ENCODE measurements at regions not wholly inside any gene's neighbourhood (a gene's known extent, or its start where the extent isn't known, plus 50 kb on each side); places are given as distances from the start of the nearest gene placed in this dataset.

DNA sequence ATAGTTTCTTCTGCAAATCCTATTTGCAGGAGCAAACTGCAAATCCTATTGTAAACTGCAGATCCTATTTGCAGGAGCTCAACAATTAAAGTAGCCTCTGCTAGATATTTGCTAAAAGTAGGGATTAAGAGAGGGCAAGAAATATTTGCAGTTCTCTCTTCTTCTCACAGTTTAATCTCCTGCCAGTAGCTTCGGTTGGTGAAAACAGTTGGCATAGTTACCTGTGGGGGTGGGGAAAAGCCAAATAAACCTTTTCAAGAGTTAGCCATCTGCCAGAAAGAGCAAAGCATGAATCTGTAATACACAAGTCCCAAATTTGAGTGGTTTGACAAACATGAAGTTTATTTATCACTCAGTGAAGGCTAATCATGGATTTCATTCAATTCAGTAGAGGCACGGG is 942.5 kb downstream of the JRKL start:
- no peaks in the 10 kb centered on the region for H3K27me3 Mint-ChIP-seq (ENCODE audit: low read depth in 3 of 3)
- H3K4me3 Mint-ChIP-seq = no peak overlapping the region
- DNase-seq = no peak
- no peaks in the 10 kb centered on the region for H3K4me1 ChIP-seq (ENCODE audit: control insufficient read depth in 1 of 2, insufficient read depth in 2 of 2, low read length in 2 of 2)
- no peaks in the 10 kb centered on the region for H4K20me1 ChIP-seq (ENCODE audit: insufficient read depth, low read length)
- H3K4me2 ChIP-seq (replicated peaks; ENCODE audit: extremely low read depth, low read length, poor library complexity, severe bottlenecking) = no peak overlapping the region
- H3K27me3 ChIP-seq (ENCODE audit: control insufficient read depth in 2 of 2, insufficient read depth in 2 of 2, low read length in 2 of 2) = no peaks in the 10 kb centered on the region
- no peak overlapping the region for H3K9ac ChIP-seq (ENCODE audit: insufficient read depth, low read length, poor library complexity, severe bottlenecking)
- H2AFZ ChIP-seq (ENCODE audit: insufficient read depth, low read depth, low read length, poor library complexity, severe bottlenecking) = no peak overlapping the region
- no peak overlapping the region for H3K27ac ChIP-seq (ENCODE audit: low read depth in 1 of 2, low read length in 2 of 2)
- intact Hi-C loops (cut with micrococcal nuclease) = no loop called here
- WGBS (ENCODE audit: insufficient coverage) = no CpG with 5 or more reads among the region's 2 CpGs
- peaks cover 8% of the 10 kb centered on the region in 2 donors for H3K9me3 ChIP-seq (replicated peaks in 1 of 2; ENCODE audit: control insufficient read depth in 1 of 2, insufficient read depth in 1 of 2, low read length in 2 of 2)
- H3K9me3 Mint-ChIP-seq = peaks cover 0 to 15% (median 2%) of the 10 kb centered on the region in 7 donors
- H3K79me2 ChIP-seq (ENCODE audit: insufficient read depth, low read length) = no peaks in the 10 kb centered on the region
- no peak overlapping the region for H3K27ac Mint-ChIP-seq
- H3K36me3 Mint-ChIP-seq = no peaks in the 10 kb centered on the region
- H3K4me1 Mint-ChIP-seq = no peaks in the 10 kb centered on the region
- no peak for TF ChIP-seq CTCF (IDR thresholded peaks at IDR 0.05)
- H3K4me3 ChIP-seq (replicated peaks in 1 of 3; ENCODE audit: low read depth in 2 of 3, low read length in 3 of 3) = no peak overlapping the region
- H3K36me3 ChIP-seq (replicated peaks in 1 of 2; ENCODE audit: control insufficient read depth in 1 of 2, insufficient read depth in 2 of 2, low read length in 2 of 2) = no peaks in the 10 kb centered on the region

- Histone ChIP-seq H3K4me3 (replicated peaks in 1 of 3; ENCODE audit: low read depth in 2 of 3, low read length in 3 of 3) (no peak overlapping the region), H3K4me2 (replicated peaks; ENCODE audit: extremely low read depth, low read length, poor library complexity, severe bottlenecking) (no peak overlapping the region), H3K27ac (ENCODE audit: low read depth in 1 of 2, low read length in 2 of 2) (no peak overlapping the region), H3K27me3 (ENCODE audit: control insufficient read depth in 2 of 2, insufficient read depth in 2 of 2, low read length in 2 of 2) (no peaks in the 10 kb centered on the region), H3K9ac (ENCODE audit: insufficient read depth, low read length, poor library complexity, severe bottlenecking) (no peak overlapping the region), H3K36me3 (replicated peaks in 1 of 2; ENCODE audit: control insufficient read depth in 1 of 2, insufficient read depth in 2 of 2, low read length in 2 of 2) (no peaks in the 10 kb centered on the region), H3K4me1 (ENCODE audit: control insufficient read depth in 1 of 2, insufficient read depth in 2 of 2, low read length in 2 of 2) (no peaks in the 10 kb centered on the region), H3K79me2 (ENCODE audit: insufficient read depth, low read length) (no peaks in the 10 kb centered on the region), H3K9me3 (replicated peaks in 1 of 2; ENCODE audit: control insufficient read depth in 1 of 2, insufficient read depth in 1 of 2, low read length in 2 of 2) (peaks cover 0 to 5% of the 10 kb centered on the region in 2 donors), H4K20me1 (ENCODE audit: insufficient read depth, low read length) (no peaks in the 10 kb centered on the region), H2AFZ (ENCODE audit: insufficient read depth, low read depth, low read length, poor library complexity, severe bottlenecking) (no peak overlapping the region)
- Mint-ChIP-seq H3K27me3 (ENCODE audit: low read depth in 3 of 3) (no peaks in the 10 kb centered on the region), H3K9me3 (peaks cover 0 to 17% (median 1%) of the 10 kb centered on the region in 7 donors), H3K36me3 (no peaks in the 10 kb centered on the region), H3K4me1 (no peaks in the 10 kb centered on the region), H3K27ac (no peak overlapping the region), H3K4me3 (no peak overlapping the region)
- intact Hi-C loops (cut with micrococcal nuclease) = no loop called here
- TF ChIP-seq CTCF (IDR thresholded peaks at IDR 0.05) = no peak
- 80% methylated on average over 1 of the region's 4 CpGs for WGBS (ENCODE audit: insufficient coverage)
- DNase-seq = no peak
Measured at GRCh38 chr11:97336064-97336463, 946.3 kb downstream of the JRKL start.

Measured in CD14-positive monocyte (primary cell).